ENCODE measurements at regions not wholly inside any gene's neighbourhood (a gene's known extent, or its start where the extent isn't known, plus 50 kb on each side); places are given as distances from the start of the nearest gene placed in this dataset.
"Not testable (repeated sequence)": the region's sequence is repeated elsewhere in the genome, so short reads cannot be mapped to it uniquely, and the experiment has no call there.

- Histone ChIP-seq H3K4me2 (ENCODE audit: low read depth, low read length, poor library complexity, severe bottlenecking) (no peak overlapping the region), H4K20me1 (ENCODE audit: insufficient read depth, low read length, poor library complexity, severe bottlenecking) (no peaks in the 10 kb centered on the region), H3K27me3 (ENCODE audit: insufficient read depth, low read length, poor library complexity, severe bottlenecking) (no peaks in the 10 kb centered on the region), H3K36me3 (ENCODE audit: insufficient read depth, low read length) (no peaks in the 10 kb centered on the region), H3K79me2 (ENCODE audit: insufficient read depth, low read length) (no peaks in the 10 kb centered on the region), H3K4me1 (ENCODE audit: insufficient read depth, low read length, poor library complexity, severe bottlenecking) (no peaks in the 10 kb centered on the region), H3K9ac (ENCODE audit: low read depth, low read length, poor library complexity, severe bottlenecking) (no peak overlapping the region), H3K9me2 (replicated peaks; ENCODE audit: low read depth, low read length) (no peaks in the 10 kb centered on the region), H3F3A (ENCODE audit: low read depth) (no peaks in the 10 kb centered on the region), H3K4me3 (ENCODE audit: low read length, poor library complexity, severe bottlenecking) (no peak overlapping the region), H2AFZ (ENCODE audit: low read length) (no peak overlapping the region), H3K9me3 (ENCODE audit: insufficient read depth, low read depth, low read length) (no peaks in the 10 kb centered on the region)
- TF ChIP-seq CTCF (conservative IDR thresholded peaks at IDR 0.05; ENCODE audit: low read length) (no peak), EZH2phosphoT487 (IDR thresholded peaks at IDR 0.05; ENCODE audit: borderline replicate concordance) (no peak)
Observed at GRCh38 chr9:113738893-113739604, 137.1 kb upstream of the ZNF618 start.

GRCh38 chr9:113739605-113740507 lies 136.3 kb upstream of the ZNF618 start:
- not testable (repeated sequence) for H3K9ac ChIP-seq (ENCODE audit: low read depth, low read length, poor library complexity, severe bottlenecking); H3F3A ChIP-seq (ENCODE audit: low read depth); H3K4me1 ChIP-seq (ENCODE audit: insufficient read depth, low read length, poor library complexity, severe bottlenecking); H3K27me3 ChIP-seq (ENCODE audit: insufficient read depth, low read length, poor library complexity, severe bottlenecking); H3K4me3 ChIP-seq (ENCODE audit: low read length, poor library complexity, severe bottlenecking); H3K36me3 ChIP-seq (ENCODE audit: insufficient read depth, low read length); H4K20me1 ChIP-seq (ENCODE audit: insufficient read depth, low read length, poor library complexity, severe bottlenecking); H3K9me2 ChIP-seq (replicated peaks; ENCODE audit: low read depth, low read length); H3K9me3 ChIP-seq (ENCODE audit: insufficient read depth, low read depth, low read length); H3K79me2 ChIP-seq (ENCODE audit: insufficient read depth, low read length); H2AFZ ChIP-seq (ENCODE audit: low read length); H3K4me2 ChIP-seq (ENCODE audit: low read depth, low read length, poor library complexity, severe bottlenecking)

GRCh38 chr9:113740508-113741500 lies 135.3 kb upstream of the ZNF618 start:
- H3K9ac ChIP-seq (ENCODE audit: low read depth, low read length, poor library complexity, severe bottlenecking); H3K9me2 ChIP-seq (replicated peaks; ENCODE audit: low read depth, low read length); H4K20me1 ChIP-seq (ENCODE audit: insufficient read depth, low read length, poor library complexity, severe bottlenecking); H3K4me1 ChIP-seq (ENCODE audit: insufficient read depth, low read length, poor library complexity, severe bottlenecking); H3K36me3 ChIP-seq (ENCODE audit: insufficient read depth, low read length); H3K79me2 ChIP-seq (ENCODE audit: insufficient read depth, low read length); H3F3A ChIP-seq (ENCODE audit: low read depth); H3K9me3 ChIP-seq (ENCODE audit: insufficient read depth, low read depth, low read length); H2AFZ ChIP-seq (ENCODE audit: low read length); H3K4me3 ChIP-seq (ENCODE audit: low read length, poor library complexity, severe bottlenecking); H3K27me3 ChIP-seq (ENCODE audit: insufficient read depth, low read length, poor library complexity, severe bottlenecking); H3K4me2 ChIP-seq (ENCODE audit: low read depth, low read length, poor library complexity, severe bottlenecking): not testable (repeated sequence)
